Germinal center (tissue), 1 donor: ENCODE measurements at regions not wholly inside any gene's neighbourhood (a gene's known extent, or its start where the extent isn't known, plus 50 kb on each side); places are given as distances from the start of the nearest gene placed in this dataset.

Experiments used
- DNase-seq: peaks from one replicate; pipeline ENCODE4 v3.0.0; 2012; ENCODE audit warnings: mixed read lengths, low spot score

GRCh38 chr15:69626095-69627066 lies 173.8 kb downstream of the RPLP1 start:
- DNase-seq, result no peak

- DNase-seq, result no peak
Observed at GRCh38 chr15:69627548-69628158, 175.0 kb downstream of the RPLP1 start.

GRCh38 chr15:69628256-69629093 lies 175.9 kb downstream of the RPLP1 start:
- DNase-seq, result no peak

GRCh38 chr15:69629631-69630161 lies 177.1 kb downstream of the RPLP1 start:
- no peak for DNase-seq

- DNase-seq, result no peak
Observed at GRCh38 chr15:69631005-69631404, 178.4 kb downstream of the RPLP1 start.

GRCh38 chr15:69631978-69632377 lies 179.4 kb downstream of the RPLP1 start:
- DNase-seq, result no peak

GRCh38 chr15:69634860-69635259 lies 182.2 kb downstream of the RPLP1 start:
- DNase-seq, result no peak

GRCh38 chr15:69636169-69636915 lies 183.7 kb downstream of the RPLP1 start:
- DNase-seq, result no peak

GRCh38 chr15:69637818-69638217 lies 185.2 kb downstream of the RPLP1 start:
- DNase-seq, result no peak

GRCh38 chr15:69643476-69643875 lies 190.9 kb downstream of the RPLP1 start:
- DNase-seq, result no peak

GRCh38 chr15:69643971-69644370 lies 191.4 kb downstream of the RPLP1 start:
- DNase-seq, result no peak

- no peak for DNase-seq
Observed at GRCh38 chr15:69644876-69645275, 192.3 kb downstream of the RPLP1 start.

- DNase-seq, result no peak
Observed at GRCh38 chr15:69647142-69647513, 194.5 kb downstream of the RPLP1 start.

GRCh38 chr15:69648212-69648611 lies 195.6 kb downstream of the RPLP1 start:
- no peak for DNase-seq

- no peak for DNase-seq
Observed at GRCh38 chr15:69648775-69649735, 196.4 kb downstream of the RPLP1 start.

GRCh38 chr15:69652293-69652692 lies 199.7 kb downstream of the RPLP1 start:
- no peak for DNase-seq

GRCh38 chr15:69652751-69653305 lies 200.2 kb downstream of the RPLP1 start:
- DNase-seq, result no peak

- no peak for DNase-seq
Observed at GRCh38 chr15:69653306-69653705, 200.7 kb downstream of the RPLP1 start.

- DNase-seq, result no peak
Observed at GRCh38 chr15:69653846-69654245, 201.2 kb downstream of the RPLP1 start.
